ENCODE measurements at regions not wholly inside any gene's neighbourhood (a gene's known extent, or its start where the extent isn't known, plus 50 kb on each side); places are given as distances from the start of the nearest gene placed in this dataset.

DNA sequence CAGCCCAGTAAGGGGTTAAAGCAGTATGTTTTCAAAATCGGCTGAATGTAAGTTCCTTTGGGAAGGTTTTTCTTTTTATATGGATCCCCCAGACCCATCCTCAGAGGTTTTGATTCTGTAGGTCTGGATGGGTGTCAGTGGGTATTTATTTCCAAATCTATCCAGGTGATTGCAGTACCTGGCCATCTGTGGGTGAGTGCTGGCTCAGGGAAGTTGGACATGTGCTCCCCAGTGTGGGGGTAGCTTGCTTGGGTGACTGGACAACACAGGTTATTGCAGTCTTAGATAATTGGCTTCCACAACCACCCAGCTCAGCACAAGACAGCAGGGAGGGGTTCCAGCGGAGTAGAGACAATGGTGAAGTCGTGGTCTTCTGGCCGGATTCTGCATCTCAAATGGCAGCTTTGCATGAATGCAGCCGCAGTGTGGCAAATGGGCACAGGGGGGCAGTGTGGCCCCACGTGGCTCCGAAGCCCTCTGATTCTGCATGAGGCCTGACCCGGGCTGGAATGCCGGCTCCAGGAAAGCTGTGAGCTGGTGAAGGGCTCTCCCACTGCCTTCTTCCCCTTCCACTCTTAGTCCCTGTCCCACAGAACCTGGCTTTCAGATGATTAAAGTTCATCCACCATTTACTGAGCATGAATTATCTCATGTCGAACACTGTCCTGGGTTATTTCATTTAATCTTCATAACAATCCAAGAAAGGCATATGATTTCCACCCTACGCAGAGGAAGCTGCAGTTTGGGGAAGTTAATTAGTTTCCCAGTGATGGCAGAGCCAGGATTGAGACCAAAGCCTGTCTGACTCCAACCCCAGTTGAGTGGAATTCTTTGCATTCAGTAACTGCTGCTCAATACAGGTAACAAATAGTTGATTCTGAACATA is 64.5 kb upstream of the SYPL1 start:
- no peak overlapping the region for H3K27ac Mint-ChIP-seq

GRCh38 chr7:106175507-106175906 is 63.4 kb upstream of the SYPL1 start:
- H3K27ac Mint-ChIP-seq: no peak overlapping the region
- no peaks in the 10 kb centered on the region for H3K9me3 Mint-ChIP-seq
- H3K36me3 Mint-ChIP-seq (ENCODE audit: low read depth): no peaks in the 10 kb centered on the region
- H3K4me3 Mint-ChIP-seq: no peak overlapping the region
- peaks cover 22% of the 10 kb centered on the region for H3K27me3 Mint-ChIP-seq
- DNase-seq: no peak
- H3K4me1 Mint-ChIP-seq: peaks cover 4% of the 10 kb centered on the region
- intact Hi-C loops (cut with micrococcal nuclease): loop anchor here (5.0 to 10.0 kb wide), 2 partner anchors 87 to 369 kb away; no protein-coding TSS in a partner anchor

More for the DNA sequence above, 64.5 kb upstream of the SYPL1 start:
- peak; percentile 91 for DNase-seq
- Mint-ChIP-seq H3K9me3 (no peaks in the 10 kb centered on the region), H3K4me1 (peaks cover 4% of the 10 kb centered on the region), H3K4me3 (no peak overlapping the region), H3K36me3 (ENCODE audit: low read depth) (no peaks in the 10 kb centered on the region), H3K27me3 (peaks cover 22% of the 10 kb centered on the region)
- intact Hi-C loops (cut with micrococcal nuclease): loop anchor here (1.0 to 10.0 kb wide), 5 partner anchors 86 to 560 kb away; no protein-coding TSS in a partner anchor

- Mint-ChIP-seq H3K27me3 (peaks cover 19% of the 10 kb centered on the region), H3K9me3 (no peaks in the 10 kb centered on the region), H3K27ac (no peak overlapping the region), H3K4me3 (no peak overlapping the region), H3K4me1 (peaks cover 3% of the 10 kb centered on the region), H3K36me3 (ENCODE audit: low read depth) (no peaks in the 10 kb centered on the region)
- intact Hi-C loops (cut with micrococcal nuclease): loop anchor here (10.0 kb wide), 1 partner anchor 374 kb away; no protein-coding TSS in a partner anchor
- no peak for DNase-seq
Observed at GRCh38 chr7:106170651-106171050, 58.5 kb upstream of the SYPL1 start.

DNA sequence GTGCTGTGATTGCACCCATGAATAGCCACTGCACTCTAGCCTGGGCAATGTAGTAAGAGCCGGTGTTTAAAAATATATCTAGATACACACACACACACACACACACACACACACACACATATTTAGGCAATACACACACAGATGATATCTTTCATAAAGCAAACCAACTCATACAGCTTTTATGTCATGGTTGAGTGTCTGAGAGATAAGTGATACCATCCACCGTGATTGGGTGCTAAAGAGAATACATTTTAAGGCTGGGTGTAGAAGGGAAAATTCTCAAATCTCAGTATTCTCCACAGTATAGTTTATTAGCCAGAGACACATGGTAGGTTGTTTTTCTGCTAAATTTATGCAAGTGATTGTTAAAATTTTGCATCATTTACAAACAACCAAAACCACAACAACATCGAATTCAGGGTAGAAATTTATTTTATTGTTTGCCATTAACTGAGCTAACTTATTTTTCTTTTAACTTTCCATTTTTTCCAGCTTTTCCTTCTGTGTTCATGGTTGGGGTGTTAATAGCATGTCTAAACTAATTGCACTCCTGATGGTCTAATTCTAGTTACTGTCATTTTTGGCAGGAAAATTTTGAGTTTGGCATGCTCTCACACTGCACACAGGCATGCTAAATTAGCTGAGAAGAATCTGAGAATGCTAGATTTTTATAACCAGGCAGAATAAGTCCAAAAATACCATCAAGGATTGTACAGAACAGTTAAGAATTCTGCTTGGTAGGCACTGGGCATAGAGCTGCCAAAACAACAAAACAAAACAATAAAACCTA is 57.9 kb upstream of the SYPL1 start:
- Mint-ChIP-seq H3K4me3 (no peak overlapping the region), H3K27me3 (peaks cover 17% of the 10 kb centered on the region), H3K27ac (no peak overlapping the region), H3K9me3 (no peaks in the 10 kb centered on the region), H3K36me3 (ENCODE audit: low read depth) (no peaks in the 10 kb centered on the region), H3K4me1 (peaks cover 3% of the 10 kb centered on the region)
- intact Hi-C loops (cut with micrococcal nuclease): loop anchor here (10.0 kb wide), 1 partner anchor 375 kb away; no protein-coding TSS in a partner anchor
- DNase-seq: no peak

DNA sequence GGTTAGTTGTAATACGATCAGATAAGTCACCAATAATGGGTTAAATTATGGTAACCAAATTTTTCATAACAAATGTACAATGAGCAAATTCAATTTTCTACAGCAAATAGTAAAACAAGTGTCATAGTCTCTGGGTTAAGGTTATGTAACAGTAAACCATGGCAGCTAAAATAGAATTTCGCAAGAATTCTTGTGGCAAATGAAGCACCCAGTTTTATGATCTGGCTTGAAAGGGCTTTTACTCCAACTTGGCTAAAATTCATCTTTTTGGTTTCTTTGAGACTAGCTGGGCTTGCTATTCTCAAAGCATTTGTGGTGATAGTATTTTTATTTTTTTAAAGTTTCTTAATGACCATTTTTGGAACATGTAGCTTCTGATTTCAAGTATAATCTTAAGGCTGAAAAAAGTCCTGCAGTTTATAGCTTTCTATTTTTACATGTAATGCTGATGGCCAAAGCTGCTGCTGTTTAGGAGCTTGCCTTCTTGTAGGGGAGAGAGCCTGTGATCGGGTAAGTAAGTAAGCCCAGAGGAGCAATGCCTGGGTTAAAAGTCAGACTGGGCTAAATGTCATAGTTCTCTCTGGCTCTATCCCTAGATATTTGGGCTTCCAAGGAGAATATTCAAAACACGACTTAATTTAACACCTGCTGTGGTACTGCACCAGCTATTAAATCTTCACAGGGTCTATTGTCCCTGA is 55.5 kb upstream of the SYPL1 start:
- peaks cover 3% of the 10 kb centered on the region for H3K4me1 Mint-ChIP-seq
- no peak overlapping the region for H3K4me3 Mint-ChIP-seq
- no peak overlapping the region for H3K27ac Mint-ChIP-seq
- peaks cover 4% of the 10 kb centered on the region for H3K9me3 Mint-ChIP-seq
- peaks cover 15% of the 10 kb centered on the region for H3K27me3 Mint-ChIP-seq
- DNase-seq: no peak
- intact Hi-C loops (cut with micrococcal nuclease): no loop called here
- H3K36me3 Mint-ChIP-seq (ENCODE audit: low read depth): no peaks in the 10 kb centered on the region

GRCh38 chr7:106166651-106167342 is 54.7 kb upstream of the SYPL1 start:
- intact Hi-C loops (cut with micrococcal nuclease): loop anchor here (1.0 kb wide), 1 partner anchor 109 kb away; no protein-coding TSS in a partner anchor
- peaks cover 4% of the 10 kb centered on the region for H3K9me3 Mint-ChIP-seq
- no peak overlapping the region for H3K4me3 Mint-ChIP-seq
- H3K27ac Mint-ChIP-seq: no peak overlapping the region
- H3K27me3 Mint-ChIP-seq: peaks cover 15% of the 10 kb centered on the region
- peak; percentile 82 for DNase-seq
- peaks cover 3% of the 10 kb centered on the region for H3K4me1 Mint-ChIP-seq
- no peaks in the 10 kb centered on the region for H3K36me3 Mint-ChIP-seq (ENCODE audit: low read depth)

- no peak overlapping the region for H3K4me3 Mint-ChIP-seq
- H3K9me3 Mint-ChIP-seq: peaks cover 4% of the 10 kb centered on the region
- intact Hi-C loops (cut with micrococcal nuclease): no loop called here
- H3K4me1 Mint-ChIP-seq: peaks cover 3% of the 10 kb centered on the region
- H3K36me3 Mint-ChIP-seq (ENCODE audit: low read depth): no peaks in the 10 kb centered on the region
- DNase-seq: no peak
- peaks cover 23% of the 10 kb centered on the region for H3K27me3 Mint-ChIP-seq
- H3K27ac Mint-ChIP-seq: no peak overlapping the region
Observed at GRCh38 chr7:106165337-106165736, 53.2 kb upstream of the SYPL1 start.

DNA sequence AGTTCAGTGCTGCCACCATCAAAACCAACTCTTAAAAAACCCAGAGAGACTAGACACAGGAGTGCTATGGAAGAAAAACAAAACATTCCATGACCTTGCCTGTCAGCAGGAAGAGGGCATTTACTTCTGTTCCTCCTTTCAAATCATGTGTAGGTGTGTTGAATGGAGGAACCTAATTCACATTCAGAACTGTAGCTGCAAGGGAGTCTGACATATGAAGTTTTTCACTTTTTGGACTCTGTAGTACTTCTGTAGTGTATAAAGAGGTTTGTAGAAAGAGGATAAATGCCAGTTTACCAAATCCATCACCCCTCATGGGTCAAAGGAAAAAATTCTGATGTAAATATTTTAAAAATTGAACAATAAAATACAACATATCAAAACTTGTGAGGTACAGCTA is 51.1 kb upstream of the SYPL1 start:
- Mint-ChIP-seq H3K27me3 (peaks cover 40% of the 10 kb centered on the region), H3K4me1 (peaks cover 3% of the 10 kb centered on the region), H3K4me3 (no peak overlapping the region), H3K9me3 (peaks cover 4% of the 10 kb centered on the region), H3K27ac (no peak overlapping the region), H3K36me3 (ENCODE audit: low read depth) (no peaks in the 10 kb centered on the region)
- no peak for DNase-seq
- intact Hi-C loops (cut with micrococcal nuclease): no loop called here

Measured in activated CD4-positive, alpha-beta T cell treated with anti-CD3 and anti-CD28 coated beads, Interleukin-2, amount 10 ng/mL, durations not matched to agents 24 days and 14 days (primary cell).